Testis (tissue), 2 donors: ENCODE measurements at regions not wholly inside any gene's neighbourhood (a gene's known extent, or its start where the extent isn't known, plus 50 kb on each side); places are given as distances from the start of the nearest gene placed in this dataset.

ENCODE experiments used
- DNase-seq: peaks from one replicate; pipeline ENCODE4 v3.0.0-alpha.2; 2019
- H3K27ac ChIP-seq, 2 donors: fragments of 200-600 bp; sonication (generic); one replicate each; pipeline ENCODE4 v1.5.1; 2019
- H3K27me3 ChIP-seq: fragments of 200-600 bp; sonication (generic); one replicate; pipeline ENCODE4 v1.5.1; 2019
- H3K36me3 ChIP-seq: fragments of 200-600 bp; sonication (generic); one replicate; pipeline ENCODE4 v1.5.1; 2017; ENCODE audit warnings: low read depth; ENCODE audit errors: missing control alignments
- H3K4me1 ChIP-seq: fragments of 200-600 bp; sonication (generic); one replicate; pipeline ENCODE4 v1.5.1; 2019
- H3K4me3 ChIP-seq, 2 donors: fragments of 200-600 bp; sonication (generic); one replicate each; pipeline ENCODE4 v1.5.1; 2017 to 2019
- H3K9me3 ChIP-seq: fragments of 200-600 bp; sonication (generic); one replicate; pipeline ENCODE4 v1.5.1; 2017
- POLR2A ChIP-seq: fragments of 450-650 bp; IDR thresholded peaks from one replicate; pipeline ENCODE4 v1.6.1; 2017; ENCODE audit warnings: antibody characterized with exemption, mild to moderate bottlenecking, moderate library complexity
- WGBS, 2 donors: methylation state at CpG; one replicate each; pipeline ENCODE4 v1.1.5; 2018; 5-methylcytosine and 5-hydroxymethylcytosine counted together
- intact Hi-C: fragments of 100-400 bp; cut with DNase I; formaldehyde crosslinking; loops from one replicate; pipeline ENCODE4 v1.15.1; 2023; ENCODE audit warnings: low total_unique reads
- TF ChIP-seq, protein P1 (sequence below), 3 experiments: fragments of 450-650 bp in 2 of 3; fragments of 200-600 bp in 1 of 3; sonication (generic) in 1 of 3; IDR thresholded peaks; one replicate each; pipeline ENCODE4 v1.5.1; 2016 to 2019; ENCODE audit warnings: antibody characterized with exemption in 3 of 3, mild to moderate bottlenecking in 2 of 3, moderate library complexity in 1 of 3

GRCh38 chr2:34126279-34126678 lies 527.2 kb upstream of the FAM98A start:
- Histone ChIP-seq H3K4me3 (no peak overlapping the region), H3K4me1 (no peaks in the 10 kb centered on the region), H3K36me3 (no peaks in the 10 kb centered on the region), H3K27me3 (no peaks in the 10 kb centered on the region), H3K9me3 (no peaks in the 10 kb centered on the region), H3K27ac (no peak overlapping the region)
- WGBS, 2 donors = 93 to 94% methylated on average over 4 of the region's 4 CpGs
- intact Hi-C loops = no loop called here
- DNase-seq = no peak
- TF ChIP-seq, protein P1, sequence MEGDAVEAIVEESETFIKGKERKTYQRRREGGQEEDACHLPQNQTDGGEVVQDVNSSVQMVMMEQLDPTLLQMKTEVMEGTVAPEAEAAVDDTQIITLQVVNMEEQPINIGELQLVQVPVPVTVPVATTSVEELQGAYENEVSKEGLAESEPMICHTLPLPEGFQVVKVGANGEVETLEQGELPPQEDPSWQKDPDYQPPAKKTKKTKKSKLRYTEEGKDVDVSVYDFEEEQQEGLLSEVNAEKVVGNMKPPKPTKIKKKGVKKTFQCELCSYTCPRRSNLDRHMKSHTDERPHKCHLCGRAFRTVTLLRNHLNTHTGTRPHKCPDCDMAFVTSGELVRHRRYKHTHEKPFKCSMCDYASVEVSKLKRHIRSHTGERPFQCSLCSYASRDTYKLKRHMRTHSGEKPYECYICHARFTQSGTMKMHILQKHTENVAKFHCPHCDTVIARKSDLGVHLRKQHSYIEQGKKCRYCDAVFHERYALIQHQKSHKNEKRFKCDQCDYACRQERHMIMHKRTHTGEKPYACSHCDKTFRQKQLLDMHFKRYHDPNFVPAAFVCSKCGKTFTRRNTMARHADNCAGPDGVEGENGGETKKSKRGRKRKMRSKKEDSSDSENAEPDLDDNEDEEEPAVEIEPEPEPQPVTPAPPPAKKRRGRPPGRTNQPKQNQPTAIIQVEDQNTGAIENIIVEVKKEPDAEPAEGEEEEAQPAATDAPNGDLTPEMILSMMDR (IDR thresholded peaks at IDR 0.05) = no peak
- no peak for TF ChIP-seq POLR2A

- TF ChIP-seq POLR2A = no peak
- TF ChIP-seq, protein P1 (IDR thresholded peaks at IDR 0.05) = no peak
- WGBS, 2 donors = 74 to 77% methylated on average over 7 of the region's 7 CpGs
- no peak for DNase-seq
- no peaks in the 10 kb centered on the region for H3K9me3 ChIP-seq
- no peaks in the 10 kb centered on the region for H3K4me1 ChIP-seq
- H3K27me3 ChIP-seq = no peaks in the 10 kb centered on the region
- no peaks in the 10 kb centered on the region for H3K36me3 ChIP-seq
- H3K27ac ChIP-seq = no peak overlapping the region
- H3K4me3 ChIP-seq = no peak overlapping the region
- intact Hi-C loops = no loop called here
Measured at GRCh38 chr2:34123996-34124785, 525.1 kb upstream of the FAM98A start.

DNA sequence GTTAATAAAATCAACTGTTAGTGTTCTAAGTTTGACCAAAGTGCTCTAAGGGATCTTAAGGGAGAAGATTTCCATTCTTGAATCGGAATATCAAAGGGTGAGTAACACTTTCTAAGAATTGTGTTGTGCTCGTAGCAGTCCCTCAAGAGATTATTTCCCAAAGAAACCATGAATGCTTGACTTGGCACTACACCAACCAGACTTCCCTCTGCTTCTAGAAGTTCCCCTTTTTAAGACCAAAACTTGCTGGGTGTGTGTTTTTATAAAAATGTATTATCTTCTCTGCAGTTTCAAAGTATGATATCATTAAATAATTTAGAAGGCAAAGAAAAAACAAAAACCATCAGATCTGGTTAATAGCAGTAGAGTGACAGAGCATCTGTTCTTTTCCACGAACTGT lies 522.0 kb upstream of the FAM98A start:
- TF ChIP-seq POLR2A = no peak
- TF ChIP-seq, protein P1 (IDR thresholded peaks at IDR 0.05) = no peak
- H3K9me3 ChIP-seq = no peaks in the 10 kb centered on the region
- no peak for DNase-seq
- no peak overlapping the region for H3K27ac ChIP-seq
- no peaks in the 10 kb centered on the region for H3K36me3 ChIP-seq
- 63 to 69% methylated on average over 3 of the region's 3 CpGs for WGBS, 2 donors
- H3K4me3 ChIP-seq = no peak overlapping the region
- no peaks in the 10 kb centered on the region for H3K27me3 ChIP-seq
- H3K4me1 ChIP-seq = no peaks in the 10 kb centered on the region
- intact Hi-C loops = no loop called here

- Histone ChIP-seq H3K36me3 (no peaks in the 10 kb centered on the region), H3K27ac (no peak overlapping the region), H3K9me3 (no peaks in the 10 kb centered on the region), H3K27me3 (no peaks in the 10 kb centered on the region), H3K4me3 (no peak overlapping the region), H3K4me1 (no peaks in the 10 kb centered on the region)
- 84 to 94% methylated on average over 1 of the region's 1 CpG for WGBS, 2 donors
- no peak for TF ChIP-seq POLR2A
- TF ChIP-seq, protein P1 (IDR thresholded peaks at IDR 0.05) = no peak
- no peak for DNase-seq
- intact Hi-C loops = no loop called here
Measured at GRCh38 chr2:34115076-34115475, 516.0 kb upstream of the FAM98A start.

- Histone ChIP-seq H3K4me3 (no peak overlapping the region), H3K27me3 (no peaks in the 10 kb centered on the region), H3K9me3 (no peaks in the 10 kb centered on the region), H3K4me1 (no peaks in the 10 kb centered on the region), H3K27ac (no peak overlapping the region), H3K36me3 (no peaks in the 10 kb centered on the region)
- no peak for TF ChIP-seq POLR2A
- TF ChIP-seq, protein P1 (IDR thresholded peaks at IDR 0.05) = no peak
- no peak for DNase-seq
- intact Hi-C loops = no loop called here
- WGBS, 2 donors = 79 to 92% methylated on average over 1 of the region's 1 CpG
Measured at GRCh38 chr2:34112161-34112560, 513.1 kb upstream of the FAM98A start.
